Ovary (tissue), 7 donors: ENCODE measurements at regions not wholly inside any gene's neighbourhood (a gene's known extent, or its start where the extent isn't known, plus 50 kb on each side); places are given as distances from the start of the nearest gene placed in this dataset.

Source experiments
- DNase-seq, 5 donors: peaks; one replicate each; pipeline ENCODE4 v3.0.0-alpha.2; 2019 to 2020
- H3K27ac ChIP-seq, 2 donors: fragments of 200-600 bp; one replicate each; pipeline versions ENCODE4 v1.5.1 to v1.8.0; 2019 to 2022
- H3K27me3 ChIP-seq: fragments of 200-600 bp; one replicate; pipeline ENCODE4 v1.8.0; 2022
- H3K36me3 ChIP-seq: fragments of 200-600 bp; sonication (generic); one replicate; pipeline ENCODE4 v1.5.1; 2019
- H3K4me1 ChIP-seq: one replicate; pipeline ENCODE4 v1.8.1; 2013; ENCODE audit warnings: mild to moderate bottlenecking, moderate library complexity; ENCODE audit not compliant: insufficient read depth
- H3K4me3 ChIP-seq: fragments of 200-600 bp; sonication (generic); one replicate; pipeline ENCODE4 v1.5.1; 2017
- H3K9me3 ChIP-seq, 2 donors: fragments of 200-600 bp in 1 of 2; sonication (generic) in 1 of 2; one replicate each; pipeline versions ENCODE4 v1.5.1 to v1.8.1; 2013 to 2019; ENCODE audit warnings: mild to moderate bottlenecking in 1 of 2, moderate library complexity in 1 of 2
- EP300 ChIP-seq: sonication (generic); formaldehyde crosslinking; IDR thresholded peaks from one replicate; pipeline ENCODE4 v1.6.1; 2017; ENCODE audit warnings: antibody characterized with exemption
- POLR2A ChIP-seq: fragments of 450-650 bp; IDR thresholded peaks from one replicate; pipeline ENCODE4 v1.6.1; 2017; ENCODE audit warnings: antibody characterized with exemption, mild to moderate bottlenecking, moderate library complexity
- WGBS, 3 donors: extraction: QIAGEN DNeasy Blood & Tissue Kit in 1 of 3; methylation state at CpG; one replicate each; pipeline versions ENCODE4 v1.1.5 to v1.1.7; 2013 to 2017; 5-methylcytosine and 5-hydroxymethylcytosine counted together
- intact Hi-C, 4 donors: fragments of 100-400 bp; cut with DNase I; formaldehyde crosslinking; loops; one replicate each; pipeline versions ENCODE4 v1.11.0 to v1.15.1; 2022 to 2023
- TF ChIP-seq, protein P1 (sequence below), 3 donors: fragments of 450-650 bp in 2 of 3; fragments of 200-600 bp in 1 of 3; IDR thresholded peaks; one replicate each; pipeline versions ENCODE4 v1.5.1 to v1.8.0; 2016 to 2022; ENCODE audit warnings: antibody characterized with exemption in 3 of 3, mild to moderate bottlenecking in 1 of 3
- donor health status: DM: no; HTN: no; CAD: no; lungs with moderate emphysema.
- donor health status: DM: no; HTN: no; CAD: no.
- donor health status: Bipolar disorder and iron deficiency.
- donor health status: DM: no; HTN: no; CAD: no.
- donor health status: DM: yes; HTN: yes; CAD: no.

DNA sequence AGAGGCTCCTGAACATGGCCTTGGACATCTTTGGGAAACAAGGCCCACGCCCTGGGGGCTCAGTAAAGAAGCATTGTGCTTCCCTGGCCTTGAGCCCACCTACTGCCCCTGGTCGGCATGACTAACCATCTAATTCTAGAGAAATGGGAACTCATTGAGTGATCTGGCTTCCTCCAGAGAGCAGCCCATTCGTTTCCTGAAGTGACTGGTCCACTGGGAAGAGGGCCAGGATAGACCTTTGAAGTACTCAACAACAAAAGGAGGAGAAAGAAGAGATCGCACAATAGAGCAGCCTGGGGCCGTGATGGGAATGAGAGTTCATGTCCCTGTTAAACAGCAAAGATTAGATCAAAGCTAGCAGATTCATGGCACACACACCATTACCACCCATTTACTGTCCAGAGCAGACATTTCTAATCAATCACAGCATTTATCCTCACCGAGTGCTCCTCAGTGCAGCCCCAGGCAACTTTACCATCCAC lies 514.4 kb upstream of the PROK2 start:
- WGBS, 3 donors, result 59 to 62% (median 60%) methylated on average over 6 of the region's 6 CpGs
- H3K9me3 ChIP-seq, result no peaks in the 10 kb centered on the region
- no peak for DNase-seq
- H3K27ac ChIP-seq, result no peak overlapping the region
- H3K4me1 ChIP-seq, result peaks cover 7% of the 10 kb centered on the region
- intact Hi-C loops, result no loop called here
- no peak overlapping the region for H3K4me3 ChIP-seq
- TF ChIP-seq, protein P1, sequence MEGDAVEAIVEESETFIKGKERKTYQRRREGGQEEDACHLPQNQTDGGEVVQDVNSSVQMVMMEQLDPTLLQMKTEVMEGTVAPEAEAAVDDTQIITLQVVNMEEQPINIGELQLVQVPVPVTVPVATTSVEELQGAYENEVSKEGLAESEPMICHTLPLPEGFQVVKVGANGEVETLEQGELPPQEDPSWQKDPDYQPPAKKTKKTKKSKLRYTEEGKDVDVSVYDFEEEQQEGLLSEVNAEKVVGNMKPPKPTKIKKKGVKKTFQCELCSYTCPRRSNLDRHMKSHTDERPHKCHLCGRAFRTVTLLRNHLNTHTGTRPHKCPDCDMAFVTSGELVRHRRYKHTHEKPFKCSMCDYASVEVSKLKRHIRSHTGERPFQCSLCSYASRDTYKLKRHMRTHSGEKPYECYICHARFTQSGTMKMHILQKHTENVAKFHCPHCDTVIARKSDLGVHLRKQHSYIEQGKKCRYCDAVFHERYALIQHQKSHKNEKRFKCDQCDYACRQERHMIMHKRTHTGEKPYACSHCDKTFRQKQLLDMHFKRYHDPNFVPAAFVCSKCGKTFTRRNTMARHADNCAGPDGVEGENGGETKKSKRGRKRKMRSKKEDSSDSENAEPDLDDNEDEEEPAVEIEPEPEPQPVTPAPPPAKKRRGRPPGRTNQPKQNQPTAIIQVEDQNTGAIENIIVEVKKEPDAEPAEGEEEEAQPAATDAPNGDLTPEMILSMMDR (IDR thresholded peaks at IDR 0.05), result no peak
- TF ChIP-seq POLR2A, result no peak
- TF ChIP-seq EP300, result no peak
- H3K36me3 ChIP-seq, result no peaks in the 10 kb centered on the region
- no peaks in the 10 kb centered on the region for H3K27me3 ChIP-seq

DNA sequence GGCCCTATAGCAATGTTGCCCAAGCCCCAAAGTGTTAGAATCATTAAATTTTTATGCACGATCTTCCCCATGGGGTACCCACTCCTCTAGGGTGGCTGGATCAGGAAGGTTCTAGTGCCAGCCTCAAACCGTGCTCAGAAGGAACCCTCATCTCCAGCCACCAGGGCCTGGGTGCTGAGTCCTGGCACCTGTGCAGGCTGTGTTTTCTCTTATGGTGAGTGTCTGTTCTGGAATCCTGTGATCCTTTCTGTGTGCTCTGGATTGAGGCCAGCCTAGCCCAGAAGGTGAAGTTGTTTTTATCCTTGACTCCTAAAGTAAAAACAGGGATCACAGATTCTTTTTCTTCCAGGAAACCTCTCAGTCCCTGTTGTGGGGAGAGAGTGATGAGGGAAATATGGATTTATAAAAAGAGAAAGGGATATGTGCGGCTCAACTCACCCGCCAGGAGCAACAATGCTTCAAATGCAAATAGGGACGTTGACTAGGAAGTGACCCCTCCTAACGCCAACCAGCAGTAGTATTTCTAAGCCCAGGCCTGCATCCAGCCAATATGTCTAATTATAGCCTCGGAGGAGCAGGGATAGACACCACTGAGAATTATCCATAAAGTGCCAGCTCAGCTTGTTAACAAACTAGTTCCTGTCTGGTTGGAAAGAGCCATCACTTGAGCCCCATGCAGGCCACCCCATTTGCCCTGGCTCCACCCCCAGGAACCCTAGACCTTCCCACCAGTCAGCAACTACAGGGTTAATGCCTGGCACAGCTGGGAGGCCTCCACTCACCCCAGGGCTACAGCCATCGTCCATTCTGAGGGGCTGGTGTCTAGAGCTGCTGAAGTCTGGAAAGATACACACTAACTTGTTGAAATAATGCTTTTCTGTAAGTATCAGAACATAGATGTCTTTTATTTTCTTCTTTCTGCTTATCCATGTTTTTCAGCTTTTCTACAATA lies 513.5 kb upstream of the PROK2 start:
- intact Hi-C loops, result no loop called here
- no peak overlapping the region for H3K27ac ChIP-seq
- DNase-seq, result peak in 2 of 5 donors; percentile 43 to 47
- H3K36me3 ChIP-seq, result no peaks in the 10 kb centered on the region
- no peaks in the 10 kb centered on the region for H3K9me3 ChIP-seq
- H3K4me3 ChIP-seq, result no peak overlapping the region
- 39 to 46% (median 44%) methylated on average over 8 of the region's 8 CpGs for WGBS, 3 donors
- no peaks in the 10 kb centered on the region for H3K27me3 ChIP-seq
- H3K4me1 ChIP-seq, result peaks cover 5% of the 10 kb centered on the region
- TF ChIP-seq POLR2A (no peak), EP300 (no peak)
- TF ChIP-seq, protein P1 (IDR thresholded peaks at IDR 0.05), result no peak

DNA sequence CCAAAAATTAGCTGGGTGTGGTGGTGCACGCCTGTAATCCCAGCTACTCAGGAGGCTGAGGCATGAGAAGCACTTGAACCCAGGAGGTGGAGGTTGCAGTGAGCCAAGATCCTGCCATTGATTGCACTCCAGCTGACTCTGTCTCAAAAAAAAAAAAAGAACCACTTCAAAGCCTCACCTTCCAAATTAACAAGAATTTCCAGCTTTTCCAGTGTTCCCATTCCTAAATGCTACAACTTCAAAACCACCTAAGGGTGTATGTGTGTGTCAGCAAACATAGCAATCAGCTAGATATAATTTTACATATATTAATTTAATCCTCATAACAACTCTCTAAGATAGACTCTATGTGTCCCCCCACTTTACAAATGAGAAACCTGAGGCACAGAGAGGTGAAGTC lies 512.5 kb upstream of the PROK2 start:
- intact Hi-C loops, result no loop called here
- no peaks in the 10 kb centered on the region for H3K27me3 ChIP-seq
- no peak overlapping the region for H3K4me3 ChIP-seq
- no peaks in the 10 kb centered on the region for H3K9me3 ChIP-seq
- H3K27ac ChIP-seq, result no peak overlapping the region
- no peak for DNase-seq
- TF ChIP-seq, protein P1 (IDR thresholded peaks at IDR 0.05), result no peak
- TF ChIP-seq EP300, result no peak
- TF ChIP-seq POLR2A, result no peak
- peaks cover 5% of the 10 kb centered on the region for H3K4me1 ChIP-seq
- H3K36me3 ChIP-seq, result no peaks in the 10 kb centered on the region
- 95 to 100% (median 96%) methylated on average over 1 of the region's 1 CpG for WGBS, 3 donors

DNA sequence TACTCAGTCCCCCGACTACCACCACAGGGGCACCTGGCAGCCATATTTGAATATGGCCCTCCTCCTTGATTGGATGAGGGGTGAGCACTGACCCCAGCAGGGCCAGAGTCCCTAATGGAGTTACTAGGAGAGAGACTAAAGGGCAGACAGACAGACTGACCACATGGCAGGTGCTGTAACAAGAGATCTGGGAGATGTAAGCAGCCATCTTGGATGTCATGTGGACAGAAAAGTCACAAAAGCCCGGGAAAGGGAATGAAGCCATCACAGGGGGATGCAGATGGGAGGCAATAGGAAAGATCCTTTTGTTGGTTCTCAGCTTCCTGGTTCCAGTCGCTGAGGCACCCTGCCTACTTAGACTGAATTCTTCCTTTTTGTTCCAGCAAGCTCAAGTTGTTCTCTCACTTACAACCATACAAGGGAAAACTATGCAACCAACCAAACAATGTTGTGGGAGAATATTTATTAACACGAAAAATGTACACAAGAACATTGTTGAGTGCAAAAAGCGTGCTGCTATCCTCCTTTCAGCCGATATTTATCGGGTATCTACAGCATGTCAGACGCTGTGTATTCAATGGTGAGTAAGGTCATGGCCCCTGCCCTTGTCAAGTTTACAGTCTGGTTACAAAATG lies 511.6 kb upstream of the PROK2 start:
- intact Hi-C loops, result no loop called here
- H3K9me3 ChIP-seq, result no peaks in the 10 kb centered on the region
- TF ChIP-seq EP300 (no peak), POLR2A (no peak)
- TF ChIP-seq, protein P1 (IDR thresholded peaks at IDR 0.05), result no peak
- WGBS, 3 donors, result 32 to 42% (median 32%) methylated on average over 8 of the region's 8 CpGs
- H3K27me3 ChIP-seq, result no peaks in the 10 kb centered on the region
- H3K4me1 ChIP-seq, result peaks cover 5% of the 10 kb centered on the region
- peak overlapping the region in 1 of 2 donors; percentile 20 for H3K27ac ChIP-seq
- no peaks in the 10 kb centered on the region for H3K36me3 ChIP-seq
- DNase-seq, result no peak
- no peak overlapping the region for H3K4me3 ChIP-seq
